ENCODE measurements at regions not wholly inside any gene's neighbourhood (a gene's known extent, or its start where the extent isn't known, plus 50 kb on each side); places are given as distances from the start of the nearest gene placed in this dataset.
"Not testable (repeated sequence)": the region's sequence is repeated elsewhere in the genome, so short reads cannot be mapped to it uniquely, and the experiment has no call there.

- DNase-seq (ENCODE audit: low spot score) = no peak
Observed at GRCh38 chr20:40931410-40932044, 97.1 kb upstream of the TOP1 start.

GRCh38 chr20:40932436-40932835, 96.2 kb upstream of the TOP1 start:
- no peak for DNase-seq (ENCODE audit: low spot score)

- no peak for DNase-seq (ENCODE audit: low spot score)
Observed at GRCh38 chr20:40933758-40934157, 94.9 kb upstream of the TOP1 start.

GRCh38 chr20:40938020-40938419, 90.6 kb upstream of the TOP1 start:
- DNase-seq (ENCODE audit: low spot score) = no peak

- no peak for DNase-seq (ENCODE audit: low spot score)
Observed at GRCh38 chr20:40939667-40940066, 89.0 kb upstream of the TOP1 start.

- no peak for DNase-seq (ENCODE audit: low spot score)
Observed at GRCh38 chr20:40941133-40941610, 87.5 kb upstream of the TOP1 start.

- no peak for DNase-seq (ENCODE audit: low spot score)
Observed at GRCh38 chr20:40942006-40942405, 86.6 kb upstream of the TOP1 start.

- DNase-seq (ENCODE audit: low spot score) = no peak
Observed at GRCh38 chr20:40942775-40943174, 85.8 kb upstream of the TOP1 start.

- no peak for DNase-seq (ENCODE audit: low spot score)
Observed at GRCh38 chr20:40943591-40943990, 85.0 kb upstream of the TOP1 start.

GRCh38 chr20:40945189-40945588, 83.4 kb upstream of the TOP1 start:
- DNase-seq (ENCODE audit: low spot score) = no peak

GRCh38 chr20:40945754-40946450, 82.7 kb upstream of the TOP1 start:
- DNase-seq (ENCODE audit: low spot score) = peak; percentile 75

GRCh38 chr20:40946451-40946850, 82.2 kb upstream of the TOP1 start:
- DNase-seq (ENCODE audit: low spot score) = no peak

GRCh38 chr20:40948465-40949267, 80.0 kb upstream of the TOP1 start:
- DNase-seq (ENCODE audit: low spot score) = no peak

- no peak for DNase-seq (ENCODE audit: low spot score)
Observed at GRCh38 chr20:40949346-40949745, 79.3 kb upstream of the TOP1 start.

GRCh38 chr20:40952136-40952535, 76.5 kb upstream of the TOP1 start:
- no peak for DNase-seq (ENCODE audit: low spot score)

GRCh38 chr20:40953416-40953815, 75.2 kb upstream of the TOP1 start:
- no peak for DNase-seq (ENCODE audit: low spot score)

- no peak for DNase-seq (ENCODE audit: low spot score)
Observed at GRCh38 chr20:40953856-40954255, 74.8 kb upstream of the TOP1 start.

- no peak for DNase-seq (ENCODE audit: low spot score)
Observed at GRCh38 chr20:40954521-40955165, 74.0 kb upstream of the TOP1 start.

GRCh38 chr20:40955326-40955725, 73.3 kb upstream of the TOP1 start:
- DNase-seq (ENCODE audit: low spot score) = no peak

GRCh38 chr20:40955826-40956225, 72.8 kb upstream of the TOP1 start:
- DNase-seq (ENCODE audit: low spot score) = not testable (repeated sequence)

GRCh38 chr20:40956542-40957264, 71.9 kb upstream of the TOP1 start:
- DNase-seq (ENCODE audit: low spot score) = peak; percentile 61

GRCh38 chr20:40957265-40957760, 71.3 kb upstream of the TOP1 start:
- no peak for DNase-seq (ENCODE audit: low spot score)

All from pons (tissue), 1 donor.